H1 (cell line): ENCODE measurements at regions not wholly inside any gene's neighbourhood (a gene's known extent, or its start where the extent isn't known, plus 50 kb on each side); places are given as distances from the start of the nearest gene placed in this dataset.

Experiments used
- CTCF ChIA-PET: fragments of 300-600 bp; sonication (Branson Sonifier 250); formaldehyde crosslinking; loops from one replicate; lab custom pipeline; 2021; ENCODE audit not compliant: partially characterized antibody; lab: Charles Lee
- POLR2A ChIA-PET: fragments of 300-600 bp; sonication (Branson Sonifier 250); formaldehyde crosslinking; loops from one replicate; lab custom pipeline; 2021; ENCODE audit warnings: inconsistent platforms; ENCODE audit not compliant: partially characterized antibody; lab: Charles Lee
- DNase-seq, 2 experiments: peaks; one replicate each; pipeline versions ENCODE4 v3.0.0 to v3.0.0-alpha.2; 2010 to 2022; ENCODE audit warnings: low spot score in 2 of 2, low read depth in 1 of 2, mixed read lengths in 1 of 2
- FAIRE-seq: peaks from 2 replicates; lab custom pipeline; 2011; peaks lifted over from hg19 to GRCh38; lab: Jason Lieb, UNC
- H2AFZ ChIP-seq: 2 replicates; pipeline ENCODE4 v1.8.1; 2012; ENCODE audit warnings: low read length, inconsistent platforms
- H2AK5ac ChIP-seq: 2 replicates; pipeline ENCODE4 v1.6.1; 2013; ENCODE audit warnings: low read depth, low read length
- H2BK120ac ChIP-seq: replicated peaks from 2 replicates; pipeline ENCODE3; 2013; ENCODE audit warnings: low read depth, low read length, inconsistent platforms
- H2BK12ac ChIP-seq: 2 replicates; pipeline ENCODE4 v1.6.1; 2013; ENCODE audit warnings: low read depth, low read length
- H2BK15ac ChIP-seq: 2 replicates; pipeline ENCODE4 v1.6.1; 2013; ENCODE audit warnings: low read length
- H2BK20ac ChIP-seq: 2 replicates; pipeline ENCODE4 v1.6.1; 2013; ENCODE audit warnings: low read length
- H2BK5ac ChIP-seq: 2 replicates; pipeline ENCODE4 v1.6.1; 2013; ENCODE audit warnings: low read depth, low read length
- H3K14ac ChIP-seq: 2 replicates; pipeline ENCODE4 v1.6.1; 2013; ENCODE audit warnings: inconsistent platforms; ENCODE audit not compliant: insufficient read length
- H3K18ac ChIP-seq: 2 replicates; pipeline ENCODE4 v1.6.1; 2013; ENCODE audit warnings: low read length; ENCODE audit errors: extremely low read depth
- H3K23ac ChIP-seq: 2 replicates; pipeline ENCODE4 v1.6.1; 2013; ENCODE audit warnings: inconsistent platforms; ENCODE audit not compliant: insufficient read length
- H3K23me2 ChIP-seq: 2 replicates; pipeline ENCODE4 v1.6.1; 2013; ENCODE audit warnings: low read depth, low read length
- H3K27ac ChIP-seq: 2 replicates; pipeline ENCODE4 v1.6.1; 2011; ENCODE audit warnings: low read depth, low read length, inconsistent platforms
- H3K27me3 ChIP-seq, 4 experiments: replicated peaks in 1 of 4; 1 replicate in 1 of 4; 2 replicates in 3 of 4; pipeline versions ENCODE4 v1.6.1 to v1.8.1; 2011 to 2013; ENCODE audit warnings: low read length in 3 of 4, mild to moderate bottlenecking in 3 of 4, inconsistent platforms in 2 of 4, mixed read lengths in 2 of 4, moderate library complexity in 1 of 4; ENCODE audit not compliant: control insufficient read depth in 3 of 4, insufficient read depth in 3 of 4; ENCODE audit errors: extremely low read depth in 1 of 4
- H3K36me3 ChIP-seq, 4 experiments: 2 replicates each; pipeline versions ENCODE4 v1.6.1 to v1.8.1; 2011 to 2013; ENCODE audit warnings: mild to moderate bottlenecking in 4 of 4, low read length in 3 of 4, moderate library complexity in 2 of 4, control low read depth in 1 of 4, inconsistent platforms in 1 of 4; ENCODE audit not compliant: insufficient read depth in 4 of 4, control insufficient read depth in 2 of 4
- H3K4ac ChIP-seq: replicated peaks from 2 replicates; pipeline ENCODE3; 2013; ENCODE audit warnings: low read length, low read depth, mixed read lengths, inconsistent platforms; ENCODE audit not compliant: insufficient read length
- H3K4me1 ChIP-seq, 4 experiments: replicated peaks in 1 of 4; 1 replicate in 1 of 4; 2 replicates in 3 of 4; pipeline versions ENCODE4 v1.6.1 to v1.8.1; 2011 to 2013; ENCODE audit warnings: low read length in 3 of 4, inconsistent platforms in 2 of 4, mixed read lengths in 1 of 4; ENCODE audit not compliant: insufficient read depth in 4 of 4, control insufficient read depth in 3 of 4
- H3K4me2 ChIP-seq, 2 experiments: 2 replicates each; pipeline versions ENCODE4 v1.6.1 to v1.8.1; 2011 to 2013; ENCODE audit warnings: low read depth in 2 of 2, low read length in 2 of 2, control low read depth in 1 of 2, inconsistent platforms in 1 of 2, mild to moderate bottlenecking in 1 of 2; ENCODE audit not compliant: insufficient read depth in 1 of 2
- H3K4me3 ChIP-seq, 4 experiments: fragments of 200-600, 300-600 bp in 1 of 4; sonication (generic), shearing (Covaris generic), sonication (Bioruptor Twin) in 1 of 4; 2 replicates each; pipeline versions ENCODE4 v1.5.1 to v1.8.1; 2011 to 2016; ENCODE audit warnings: low read length in 4 of 4, low read depth in 3 of 4, control low read depth in 2 of 4, inconsistent platforms in 2 of 4, mild to moderate bottlenecking in 2 of 4, mixed read lengths in 1 of 4, moderate library complexity in 1 of 4; ENCODE audit not compliant: insufficient read depth in 2 of 4; ENCODE audit errors: extremely low read depth in 1 of 4
- H3K56ac ChIP-seq: replicated peaks from 2 replicates; pipeline ENCODE3; 2013; ENCODE audit warnings: low read depth, mild to moderate bottlenecking, mixed read lengths, low read length, inconsistent platforms; ENCODE audit not compliant: insufficient read length
- H3K79me1 ChIP-seq: 2 replicates; pipeline ENCODE4 v1.6.1; 2013; ENCODE audit warnings: low read depth, low read length, control low read depth
- H3K79me2 ChIP-seq, 2 experiments: 2 replicates each; pipeline versions ENCODE4 v1.6.1 to v1.8.1; 2012 to 2013; ENCODE audit warnings: low read length in 2 of 2, mild to moderate bottlenecking in 2 of 2, inconsistent platforms in 1 of 2; ENCODE audit not compliant: insufficient read depth in 2 of 2, control insufficient read depth in 1 of 2
- H3K9ac ChIP-seq, 4 experiments: replicated peaks in 1 of 4; 1 replicate in 1 of 4; 2 replicates in 3 of 4; pipeline versions ENCODE4 v1.6.1 to v1.8.1; 2011 to 2013; ENCODE audit warnings: low read depth in 3 of 4, low read length in 3 of 4, control low read depth in 2 of 4, mild to moderate bottlenecking in 2 of 4, moderate library complexity in 2 of 4, inconsistent platforms in 1 of 4; ENCODE audit errors: extremely low read depth in 1 of 4
- H3K9me3 ChIP-seq, 2 experiments: 2 replicates each; pipeline versions ENCODE4 v1.6.1 to v1.8.1; 2012 to 2013; ENCODE audit warnings: mild to moderate bottlenecking in 2 of 2, moderate library complexity in 2 of 2, control low read depth in 1 of 2, inconsistent platforms in 1 of 2, low read depth in 1 of 2, low read length in 1 of 2, mixed read lengths in 1 of 2; ENCODE audit not compliant: insufficient read depth in 2 of 2
- H4K20me1 ChIP-seq, 2 experiments: replicated peaks in 1 of 2; 2 replicates each; pipeline versions ENCODE3 to v1.8.1; 2011 to 2013; ENCODE audit warnings: inconsistent platforms in 2 of 2, low read length in 2 of 2, mild to moderate bottlenecking in 1 of 2; ENCODE audit not compliant: insufficient read depth in 2 of 2, control insufficient read depth in 1 of 2
- H4K5ac ChIP-seq: 2 replicates; pipeline ENCODE4 v1.6.1; 2013; ENCODE audit warnings: low read length, low read depth, mixed read lengths, inconsistent platforms; ENCODE audit not compliant: insufficient read length
- H4K8ac ChIP-seq: 2 replicates; pipeline ENCODE4 v1.8.0; 2013; ENCODE audit warnings: mild to moderate bottlenecking, moderate library complexity, low read length, inconsistent platforms; ENCODE audit not compliant: insufficient read depth; ENCODE audit errors: extremely low read depth
- H4K91ac ChIP-seq: replicated peaks from 2 replicates; pipeline ENCODE3; 2013; ENCODE audit warnings: low read length, mixed read lengths, inconsistent platforms; ENCODE audit not compliant: insufficient read length
- BACH1 ChIP-seq: IDR thresholded peaks from 2 replicates; pipeline ENCODE4 v1.6.1; 2012; ENCODE audit warnings: low read length, improper control_type of control experiment
- WGBS, 2 experiments: shearing (Covaris generic) in 1 of 2; methylation state at CpG; one replicate each; pipeline versions ENCODE4 v1.1.6 to v1.1.7; 2013 to 2015; ENCODE audit warnings: low lambda C conversion rate in 2 of 2, mixed read lengths in 2 of 2, inconsistent platforms in 1 of 2, low coverage in 1 of 2, missing lambda C conversion rate in 1 of 2; ENCODE audit not compliant: insufficient replicate concordance in 2 of 2, insufficient coverage in 1 of 2, insufficient read length in 1 of 2; ENCODE audit errors: extremely low coverage in 1 of 2, missing lambda C conversion rate in 1 of 2; 5-methylcytosine and 5-hydroxymethylcytosine counted together

DNA sequence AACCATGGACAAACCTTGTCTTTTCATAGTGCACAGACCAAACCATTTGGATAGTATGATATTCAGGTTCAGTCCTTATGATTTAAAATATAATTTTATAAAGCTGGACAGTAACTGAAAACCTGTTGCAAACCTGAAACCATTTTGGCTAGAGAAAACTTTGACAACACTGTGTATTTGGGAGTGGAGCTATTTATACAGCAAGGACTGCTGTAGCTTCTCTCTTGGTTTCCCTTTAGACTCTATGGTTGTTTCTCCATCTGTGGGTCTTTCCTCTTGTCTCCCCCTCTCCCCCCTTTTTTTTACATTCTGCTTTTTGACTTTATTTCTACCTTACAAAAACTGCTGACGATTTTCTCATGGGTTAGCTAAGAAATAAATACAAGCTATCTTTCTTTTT lies 581.7 kb downstream of the SLC4A3 start:
- no peak overlapping the region for H3K18ac ChIP-seq
- TF ChIP-seq BACH1 = no peak
- no peak overlapping the region for H3K56ac ChIP-seq
- DNase-seq (no peak), FAIRE-seq (no peak)
- H3K9ac ChIP-seq = no peak overlapping the region
- H3K79me2 ChIP-seq = no peaks in the 10 kb centered on the region
- no peak overlapping the region for H4K8ac ChIP-seq
- ChIA-PET POLR2A (no interaction called here), CTCF (interaction anchor here (0.6 to 1.3 kb wide), 3 partner anchors 52 to 1717 kb away, joined by 3 read pairs; no protein-coding TSS in a partner anchor)
- H2BK120ac ChIP-seq = no peak overlapping the region
- no peaks in the 10 kb centered on the region for H4K20me1 ChIP-seq
- H3K4ac ChIP-seq = no peak overlapping the region
- peak overlapping the region; percentile 0; the same call in 1 of the 2 replicates for H2AFZ ChIP-seq
- no peak overlapping the region for H2BK15ac ChIP-seq
- H2BK12ac ChIP-seq = no peak overlapping the region
- H2BK5ac ChIP-seq = no peak overlapping the region
- no peak overlapping the region for H3K27ac ChIP-seq
- 0 out of 4 replicates have a peak, but pooled peaks cover 0 to under 1% of the 10 kb centered on the region in 2 experiments for H3K9me3 ChIP-seq
- WGBS, 2 experiments = 57% methylated on average over 1 of the region's 1 CpG; no CpG with 5 or more reads in 1 of the 2 experiments
- peaks cover 0 to 8% (median 2%) of the 10 kb centered on the region in 4 experiments; a peak in 2 of 7 replicates for H3K4me1 ChIP-seq
- no peak overlapping the region for H2AK5ac ChIP-seq
- no peak overlapping the region for H3K14ac ChIP-seq
- H3K23ac ChIP-seq = no peak overlapping the region
- no peaks in the 10 kb centered on the region for H3K79me1 ChIP-seq
- H3K36me3 ChIP-seq = no peaks in the 10 kb centered on the region
- H2BK20ac ChIP-seq = no peak overlapping the region
- H4K5ac ChIP-seq = no peak overlapping the region
- H3K4me2 ChIP-seq = no peak overlapping the region
- H3K23me2 ChIP-seq = no peaks in the 10 kb centered on the region
- no peak overlapping the region for H3K4me3 ChIP-seq
- H3K27me3 ChIP-seq = no peaks in the 10 kb centered on the region
- no peak overlapping the region for H4K91ac ChIP-seq
